Body of pancreas (tissue), 4 donors: ENCODE measurements at regions not wholly inside any gene's neighbourhood (a gene's known extent, or its start where the extent isn't known, plus 50 kb on each side); places are given as distances from the start of the nearest gene placed in this dataset.

Experiments
- ATAC-seq: fragments of 150-250 bp; one replicate; pipeline ENCODE4 v1.9.1; 2016
- DNase-seq, 4 donors: peaks; one replicate each; pipeline ENCODE4 v3.0.0-alpha.2; 2019
- H3K27ac ChIP-seq, 4 donors: fragments of 200-600 bp; sonication (generic); 1 replicate in 3 of 4; 2 replicates in 1 of 4; pipeline versions ENCODE4 v1.5.1 to v1.6.1; 2016 to 2019; ENCODE audit warnings: mild to moderate bottlenecking in 1 of 4, mixed read lengths in 1 of 4, moderate library complexity in 1 of 4
- H3K27me3 ChIP-seq, 2 donors: fragments of 200-600 bp; sonication (generic); one replicate each; pipeline ENCODE4 v1.6.0; 2016; ENCODE audit warnings: mild to moderate bottlenecking in 1 of 2
- H3K36me3 ChIP-seq, 2 donors: fragments of 200-600 bp; sonication (generic); replicated peaks in 1 of 2; 2 replicates each; pipeline ENCODE4 v1.5.1; 2016; ENCODE audit warnings: low read depth in 2 of 2; ENCODE audit not compliant: insufficient read depth in 1 of 2
- H3K4me1 ChIP-seq: fragments of 200-600 bp; sonication (generic); one replicate; pipeline ENCODE4 v1.6.0; 2016
- H3K4me3 ChIP-seq, 2 donors: fragments of 200-600 bp; sonication (generic); 1 replicate in 1 of 2; 2 replicates in 1 of 2; pipeline ENCODE4 v1.5.1; 2016 to 2019
- H3K9me3 ChIP-seq, 3 donors: fragments of 200-600 bp; sonication (generic); 1 replicate in 2 of 3; 2 replicates in 1 of 3; pipeline ENCODE4 v1.5.1; 2016
- CTCF ChIP-seq, 7 experiments: fragments of 450-650 bp in 4 of 7; fragments of 200-600 bp in 3 of 7; sonication (generic) in 3 of 7; IDR thresholded peaks; one replicate each; pipeline ENCODE4 v1.5.1; 2016 to 2019; ENCODE audit warnings: antibody characterized with exemption in 7 of 7
- POLR2A ChIP-seq, 3 donors: fragments of 450-650 bp; IDR thresholded peaks; one replicate each; pipeline ENCODE4 v1.6.1; 2016; ENCODE audit warnings: antibody characterized with exemption in 3 of 3, mild to moderate bottlenecking in 2 of 3
- WGBS, 2 donors: methylation state at CpG; one replicate each; pipeline ENCODE4 v1.1.5; 2017; 5-methylcytosine and 5-hydroxymethylcytosine counted together
- intact Hi-C: fragments of 100-400 bp; cut with DNase I; formaldehyde crosslinking; loops from one replicate; pipeline ENCODE4 v1.15.1; 2023

- Histone ChIP-seq H3K4me1 (no peaks in the 10 kb centered on the region), H3K4me3 (no peak overlapping the region), H3K27ac (no peak overlapping the region), H3K27me3 (no peaks in the 10 kb centered on the region), H3K36me3 (no peaks in the 10 kb centered on the region), H3K9me3 (no peaks in the 10 kb centered on the region)
- no peak for TF ChIP-seq CTCF (IDR thresholded peaks at IDR 0.05)
- TF ChIP-seq POLR2A (IDR thresholded peaks at IDR 0.05), result no peak
- ATAC-seq, result no peak
- 50 to 59% methylated on average over 1 of the region's 1 CpG for WGBS, 2 donors
- intact Hi-C loops, result loop anchor here (10.0 kb wide), 1 partner anchor 589 kb away; no protein-coding TSS in a partner anchor
- DNase-seq, result no peak
Measured at GRCh38 chr14:26395726-26396125, 202.1 kb downstream of the NOVA1 start.

DNA sequence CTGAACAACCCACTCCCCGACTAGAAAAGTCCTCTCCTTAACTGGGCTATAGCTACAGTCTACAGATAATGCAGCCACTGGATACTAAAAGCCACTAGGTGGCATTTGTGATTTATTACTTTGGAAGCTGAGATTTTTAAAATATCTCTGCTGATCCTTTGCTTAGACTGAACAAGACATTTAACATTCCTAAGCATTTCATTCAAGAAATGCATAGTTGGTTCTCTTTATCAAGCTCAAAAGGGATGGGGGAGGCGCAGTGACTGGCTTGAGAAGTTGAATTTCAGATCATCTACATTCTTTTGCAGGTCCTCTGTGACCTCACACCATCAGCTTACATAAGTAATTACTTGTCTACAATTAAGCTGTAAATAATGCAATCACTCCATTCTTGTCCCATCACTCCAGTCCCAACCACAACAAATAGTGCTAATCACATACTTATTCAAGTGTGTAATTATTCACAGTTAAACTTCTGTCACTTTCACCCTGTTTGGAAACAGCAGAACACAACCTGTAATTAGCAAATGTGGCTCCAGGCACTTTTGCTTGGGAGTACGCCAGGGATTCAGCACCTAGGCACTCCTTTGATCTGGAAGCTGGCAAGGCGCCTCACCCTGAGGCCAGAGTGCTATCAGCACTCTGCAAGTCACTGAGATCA, 203.6 kb downstream of the NOVA1 start:
- 25 to 27% methylated on average over 4 of the region's 4 CpGs for WGBS, 2 donors
- peak in 3 of 4 donors; percentile 6 to 26 (median 19) for DNase-seq

DNA sequence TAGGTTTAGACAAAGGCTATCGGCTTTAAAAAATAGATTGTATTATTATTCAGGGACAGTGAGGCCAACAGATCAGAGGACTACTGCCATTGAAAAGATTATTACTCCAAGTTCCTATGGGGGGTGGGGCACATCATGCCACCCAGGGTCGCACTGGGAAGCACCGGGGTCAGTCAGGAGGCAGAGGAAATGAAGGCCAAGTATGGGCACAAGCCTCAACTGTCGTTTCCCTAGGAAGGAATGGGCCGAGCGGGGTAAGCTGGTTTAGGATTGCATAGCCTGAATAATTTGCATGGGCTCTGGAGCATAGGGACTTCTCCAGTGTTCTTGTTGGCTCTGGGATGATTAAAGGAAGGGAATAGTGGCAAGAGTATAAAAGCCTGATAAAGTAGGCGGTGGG, 205.3 kb downstream of the NOVA1 start:
- 58 to 62% methylated on average over 7 of the region's 7 CpGs for WGBS, 2 donors
- Histone ChIP-seq H3K36me3 (no peaks in the 10 kb centered on the region), H3K27me3 (no peaks in the 10 kb centered on the region), H3K4me3 (no peak overlapping the region), H3K4me1 (no peaks in the 10 kb centered on the region), H3K27ac (no peak overlapping the region), H3K9me3 (no peaks in the 10 kb centered on the region)
- no peak for DNase-seq
- ATAC-seq, result no peak
- TF ChIP-seq POLR2A (IDR thresholded peaks at IDR 0.05), result no peak
- TF ChIP-seq CTCF (IDR thresholded peaks at IDR 0.05), result no peak
- intact Hi-C loops, result loop anchor here (10.0 kb wide), 1 partner anchor 592 kb away; no protein-coding TSS in a partner anchor

More for the DNA sequence above, 203.6 kb downstream of the NOVA1 start:
- no peaks in the 10 kb centered on the region for H3K27me3 ChIP-seq
- H3K4me3 ChIP-seq, result no peak overlapping the region
- no peak for ATAC-seq
- no peaks in the 10 kb centered on the region for H3K9me3 ChIP-seq
- no peaks in the 10 kb centered on the region for H3K36me3 ChIP-seq
- intact Hi-C loops, result loop anchor here (10.0 kb wide), 1 partner anchor 591 kb away; no protein-coding TSS in a partner anchor
- no peaks in the 10 kb centered on the region for H3K4me1 ChIP-seq
- H3K27ac ChIP-seq, result no peak overlapping the region
- no peak for TF ChIP-seq POLR2A (IDR thresholded peaks at IDR 0.05)
- peak in 6 of 7 experiments; percentile 15 to 49 (median 36) for TF ChIP-seq CTCF (IDR thresholded peaks at IDR 0.05)

DNA sequence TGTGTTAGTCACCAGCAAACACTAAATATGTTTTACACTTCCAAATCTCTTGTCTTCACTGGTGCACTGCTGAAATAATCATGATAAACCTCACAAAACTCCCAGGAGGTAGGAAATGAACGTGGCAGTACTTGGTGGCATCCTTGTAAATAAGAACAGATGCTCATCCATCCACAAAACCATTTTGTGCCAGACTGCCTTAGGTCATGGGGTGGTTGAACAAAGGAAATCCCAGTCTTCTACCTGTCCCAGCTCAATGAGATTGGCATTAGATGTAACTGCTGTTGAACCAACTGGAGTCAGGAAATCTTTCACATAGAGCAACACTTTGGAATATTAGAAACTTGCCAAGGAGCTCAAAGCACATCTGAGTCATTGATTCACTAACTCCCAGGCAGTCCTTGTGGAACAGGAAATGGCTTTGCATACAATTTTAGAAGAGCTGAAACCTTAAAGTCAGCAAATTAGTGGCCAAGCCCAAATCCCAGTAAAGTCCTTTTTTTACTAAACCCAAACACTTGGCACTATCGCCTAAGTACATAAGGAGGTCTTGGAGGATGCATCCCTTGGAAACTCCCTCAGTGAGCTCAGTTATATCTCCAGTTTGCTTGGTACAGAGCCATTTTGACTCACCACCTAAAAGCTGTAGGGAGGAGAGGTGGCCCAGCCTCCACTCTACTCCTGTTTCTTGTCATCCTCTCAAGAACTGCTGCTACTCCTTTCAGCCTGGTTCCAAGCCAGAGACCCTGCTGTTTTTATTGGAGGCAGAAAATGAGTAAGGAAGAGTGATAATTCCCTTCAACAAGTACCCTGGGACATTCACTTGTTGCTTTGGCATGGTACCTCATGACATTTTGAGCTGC, 208.0 kb downstream of the NOVA1 start:
- Histone ChIP-seq H3K27ac (no peak overlapping the region), H3K4me3 (no peak overlapping the region)
- no peak for TF ChIP-seq CTCF (IDR thresholded peaks at IDR 0.05)
- no peak for TF ChIP-seq POLR2A (IDR thresholded peaks at IDR 0.05)

More for the DNA sequence above, 208.0 kb downstream of the NOVA1 start:
- Histone ChIP-seq H3K27me3 (no peaks in the 10 kb centered on the region), H3K9me3 (no peaks in the 10 kb centered on the region), H3K4me1 (no peaks in the 10 kb centered on the region), H3K36me3 (no peaks in the 10 kb centered on the region)
- intact Hi-C loops, result loop anchor here (10.0 kb wide), 1 partner anchor 595 kb away; no protein-coding TSS in a partner anchor
- no peak for ATAC-seq
- DNase-seq, result peak in 1 of 4 donors; percentile 9
- 59 to 72% methylated on average over 2 of the region's 2 CpGs for WGBS, 2 donors
